ENCODE measurements at regions not wholly inside any gene's neighbourhood (a gene's known extent, or its start where the extent isn't known, plus 50 kb on each side); places are given as distances from the start of the nearest gene placed in this dataset.
A peak's percentile ranks its signal among the peaks of the same experiment; 100 is the strongest.

DNA sequence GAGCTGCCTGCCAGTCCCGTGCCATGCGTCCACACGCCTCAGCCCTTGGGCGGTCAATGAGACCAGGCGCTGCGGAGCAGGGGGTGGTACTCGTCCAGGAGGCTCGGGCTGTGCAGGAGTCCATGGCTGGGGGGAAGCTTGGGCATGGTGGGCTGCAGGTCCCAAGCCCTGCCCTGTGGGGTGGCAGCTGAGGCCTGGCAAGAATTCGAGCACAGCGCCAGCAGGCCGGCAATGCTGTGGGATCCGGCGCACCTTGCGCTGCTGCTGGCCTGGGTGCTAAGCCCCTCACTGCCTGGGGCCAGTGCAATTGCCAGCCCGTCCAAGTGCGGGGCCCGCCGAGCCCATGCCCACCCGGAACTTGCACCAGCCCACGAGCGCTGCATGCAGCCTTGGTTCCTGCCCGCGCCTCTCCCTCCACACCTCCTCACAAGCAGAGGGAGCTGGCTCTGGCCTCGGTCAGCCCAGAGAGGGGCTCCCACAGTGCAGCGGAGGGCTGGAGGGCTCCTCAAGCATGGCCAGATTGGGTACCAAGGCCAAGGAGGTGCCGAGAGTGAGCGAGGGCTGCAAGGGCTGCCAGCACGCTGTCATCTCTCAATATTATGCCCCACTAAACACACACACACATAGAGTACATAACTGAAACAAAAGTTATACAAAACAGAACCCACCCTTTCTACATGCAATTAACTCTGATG is 307.7 kb downstream of the LMO4 start:
- DNase-seq: no peak

DNA sequence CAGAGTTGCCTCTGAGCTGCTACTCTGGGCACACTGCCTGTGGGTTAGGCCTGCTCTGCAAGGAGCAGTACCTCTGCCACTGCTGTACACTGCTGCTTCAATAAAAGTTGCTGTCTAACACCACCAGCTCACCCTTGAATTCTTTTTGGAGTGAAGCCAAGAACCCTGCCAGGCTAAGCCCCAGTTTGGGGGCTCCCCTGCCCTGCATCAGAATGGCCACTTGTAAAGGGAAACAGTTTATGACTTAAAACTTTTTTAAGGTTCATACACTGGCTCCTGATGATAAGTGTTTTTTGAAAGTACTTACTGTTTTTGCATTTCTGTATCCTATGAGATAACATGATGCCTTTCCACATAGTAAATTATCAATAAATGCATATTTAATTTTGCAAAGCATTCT is 310.0 kb downstream of the LMO4 start:
- DNase-seq: no peak

DNA sequence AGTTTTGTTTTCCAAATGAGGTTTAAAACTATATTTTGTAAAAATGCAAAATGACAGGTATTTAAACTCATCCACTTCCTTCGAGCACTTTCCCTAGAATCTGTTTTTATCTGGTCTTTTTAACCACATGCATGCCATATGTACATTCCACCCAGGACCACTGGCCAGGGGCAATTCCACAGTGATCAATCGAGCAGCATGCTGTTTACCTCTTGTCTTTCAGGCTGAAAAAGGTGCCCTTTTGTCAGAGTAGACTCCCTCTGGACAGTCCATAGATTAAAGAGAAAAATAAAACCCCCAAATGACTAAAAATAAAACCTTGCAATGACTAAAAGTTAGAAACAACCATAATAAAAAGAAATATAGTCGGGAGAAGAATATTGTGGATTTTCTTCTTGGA is 313.3 kb downstream of the LMO4 start:
- DNase-seq: no peak

DNA sequence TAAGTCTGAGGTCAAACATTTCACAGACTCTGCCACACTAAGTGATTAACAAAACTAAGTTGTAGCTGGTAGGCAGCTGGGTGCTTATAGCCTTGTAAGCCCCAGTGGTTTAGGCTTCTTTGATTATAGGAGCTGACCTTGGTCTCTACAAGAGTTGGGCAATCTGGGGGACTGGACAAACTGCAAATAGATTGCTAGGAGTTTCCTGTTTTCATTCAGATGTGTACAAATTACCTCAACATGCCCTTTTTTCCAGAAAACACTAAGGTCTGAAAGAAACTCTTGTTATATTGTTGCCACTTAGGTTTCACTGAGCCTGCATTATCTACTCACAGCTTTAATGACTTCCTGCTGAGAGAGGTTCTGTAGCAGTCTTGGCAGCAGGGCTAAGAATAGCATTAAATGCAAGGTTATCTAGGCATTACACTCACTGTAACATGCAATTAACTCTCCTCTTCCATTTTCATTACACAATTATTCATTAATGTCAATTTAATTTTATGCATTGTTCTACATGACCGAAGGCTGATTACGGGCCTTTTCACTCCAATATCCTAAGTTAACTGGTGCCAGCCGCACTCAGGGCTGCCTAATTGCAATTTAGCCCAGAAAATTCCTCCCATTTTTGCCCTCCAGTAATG is 314.0 kb downstream of the LMO4 start:
- DNase-seq: peak; percentile 37

DNA sequence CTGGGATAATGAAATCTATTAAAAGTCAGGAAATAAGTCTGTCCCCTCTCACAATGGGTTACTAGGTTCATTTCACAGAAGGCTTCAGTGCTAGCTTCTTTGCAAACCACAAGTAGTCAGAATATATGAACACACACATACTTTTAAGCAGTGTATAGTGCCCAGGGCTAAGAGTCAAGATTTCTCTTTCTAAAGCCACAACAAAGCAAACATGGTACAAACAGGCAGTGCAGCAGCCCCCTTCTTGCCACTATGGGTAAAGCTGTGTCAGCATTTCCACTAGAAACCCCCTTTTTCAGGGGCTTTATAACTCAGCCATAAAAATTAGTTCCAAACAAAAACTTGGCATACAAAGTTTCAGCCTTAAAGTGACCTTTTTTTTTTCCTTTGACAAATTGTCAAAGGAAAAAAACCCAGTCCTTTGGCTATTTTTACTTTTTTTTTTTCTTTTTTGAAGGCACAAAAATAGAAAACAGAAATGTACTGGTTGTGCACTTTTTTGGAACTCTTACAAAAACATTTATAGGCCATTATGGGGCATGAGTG is 315.4 kb downstream of the LMO4 start:
- DNase-seq: no peak

DNA sequence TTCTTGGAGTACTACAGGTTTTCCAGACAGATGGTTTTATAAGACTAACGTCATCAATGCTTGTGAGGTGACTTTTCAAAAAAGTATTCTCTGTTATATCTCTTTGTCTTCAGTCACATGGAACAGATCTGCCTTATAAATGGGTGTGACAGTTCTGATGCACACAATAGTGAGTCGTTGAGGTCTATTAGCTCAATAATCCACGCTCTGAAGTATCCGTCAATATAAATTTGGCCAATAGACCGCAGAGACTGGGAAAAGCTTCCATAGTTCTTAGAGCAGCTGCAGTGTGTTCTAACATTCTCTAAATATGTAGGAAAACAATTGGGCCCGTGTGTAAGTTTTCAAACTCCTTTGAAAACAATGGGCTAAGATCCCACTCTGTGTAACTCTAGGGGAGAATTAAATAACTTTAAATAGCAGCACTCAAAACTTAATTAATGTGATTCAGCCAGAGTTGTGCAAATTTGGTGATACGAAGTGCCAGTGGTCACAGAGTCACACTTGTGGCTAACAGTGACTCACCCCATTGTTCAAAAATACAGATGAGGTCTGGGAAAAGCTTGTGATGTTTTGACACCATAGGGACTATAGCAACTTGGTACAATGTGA is 316.0 kb downstream of the LMO4 start:
- DNase-seq: peak; percentile 3

DNA sequence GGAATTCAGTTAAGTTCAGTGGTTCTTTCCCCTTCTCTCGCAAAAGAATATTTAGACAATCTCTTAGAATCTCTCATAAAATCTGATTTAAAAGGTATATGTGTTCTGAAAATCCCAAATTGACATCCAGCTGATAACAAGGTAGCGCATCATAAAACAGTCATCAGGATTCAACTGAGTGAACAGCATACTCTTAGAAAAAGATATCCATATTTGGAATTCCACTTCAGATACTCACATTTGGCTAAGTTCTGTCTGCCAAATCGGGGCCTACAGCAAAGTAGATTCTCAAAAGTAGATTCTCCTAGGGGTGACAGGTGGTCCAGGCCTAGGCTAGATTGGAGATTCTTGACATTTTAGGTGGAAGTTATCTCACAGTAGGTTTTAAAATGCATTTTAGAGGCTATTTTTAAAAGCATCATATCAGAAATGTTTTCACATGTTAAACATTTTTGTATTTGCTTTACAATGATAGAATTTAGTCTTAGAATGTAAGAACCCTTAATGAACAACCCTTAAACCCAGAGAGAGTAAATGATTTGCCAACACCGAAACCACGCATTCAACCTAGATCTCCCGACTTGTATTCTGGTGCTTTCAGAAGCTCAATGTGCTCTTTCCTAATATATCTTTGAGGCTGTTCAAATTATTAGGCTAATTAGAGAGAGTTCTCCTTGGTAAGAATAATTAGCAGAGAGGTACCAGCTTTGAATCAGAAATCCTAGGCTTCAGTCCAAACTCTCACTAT is 318.9 kb downstream of the LMO4 start:
- no peak for DNase-seq

DNA sequence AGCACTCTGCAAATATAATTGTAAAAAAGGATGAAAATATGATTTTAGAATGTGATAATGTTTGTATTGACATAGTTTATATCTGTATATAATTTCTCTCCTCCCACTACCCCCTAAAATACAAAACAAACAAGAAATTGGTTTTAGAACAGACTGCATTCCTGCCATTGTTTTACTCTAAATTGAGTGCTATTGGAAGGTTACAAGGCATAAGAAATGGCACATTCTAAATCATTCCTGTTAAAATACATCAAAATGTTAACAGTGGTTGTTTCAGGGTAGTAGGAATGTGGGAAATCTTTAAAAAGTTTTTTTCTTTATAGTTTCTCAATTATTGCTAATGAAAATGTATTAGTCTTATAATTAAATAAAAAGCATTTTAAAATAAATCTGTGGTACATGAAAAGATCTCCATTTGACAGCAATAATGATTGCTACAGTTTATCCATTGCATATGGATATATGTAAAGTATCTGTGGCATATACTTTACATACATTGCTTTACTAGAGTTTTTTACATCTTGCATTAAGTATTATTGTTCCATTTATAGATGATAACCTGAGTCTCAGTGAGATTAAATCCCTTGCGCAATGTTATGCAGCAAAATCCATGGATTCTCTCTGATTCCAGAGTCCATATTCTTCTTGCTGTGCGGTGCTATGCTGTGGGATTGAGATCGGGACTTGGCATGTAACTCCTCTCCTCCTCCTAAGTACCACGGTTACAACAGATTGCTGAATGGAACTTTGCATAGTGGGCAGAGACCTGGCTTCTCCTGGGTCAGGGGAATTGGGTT is 319.8 kb downstream of the LMO4 start:
- no peak for DNase-seq

DNA sequence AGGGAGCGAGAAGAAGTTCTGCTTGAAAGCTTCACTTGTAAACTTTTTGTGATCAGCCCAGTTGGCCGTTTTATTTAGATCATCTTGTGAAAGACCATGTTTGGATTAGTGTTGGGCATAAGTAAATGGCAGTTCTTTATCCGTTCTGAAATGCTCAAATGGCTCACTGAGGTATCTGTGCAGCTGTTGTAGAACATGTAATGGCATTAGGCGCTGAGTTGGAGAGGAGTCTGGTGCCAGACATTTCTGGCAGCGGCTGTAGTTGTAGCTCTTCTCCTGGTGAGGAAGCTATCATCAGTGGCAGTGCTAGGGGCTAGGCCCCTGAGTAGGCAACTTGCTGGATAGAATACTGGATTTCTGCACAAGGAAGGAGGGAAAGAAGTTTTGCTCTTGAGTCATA is 321.6 kb downstream of the LMO4 start:
- DNase-seq: no peak

DNA sequence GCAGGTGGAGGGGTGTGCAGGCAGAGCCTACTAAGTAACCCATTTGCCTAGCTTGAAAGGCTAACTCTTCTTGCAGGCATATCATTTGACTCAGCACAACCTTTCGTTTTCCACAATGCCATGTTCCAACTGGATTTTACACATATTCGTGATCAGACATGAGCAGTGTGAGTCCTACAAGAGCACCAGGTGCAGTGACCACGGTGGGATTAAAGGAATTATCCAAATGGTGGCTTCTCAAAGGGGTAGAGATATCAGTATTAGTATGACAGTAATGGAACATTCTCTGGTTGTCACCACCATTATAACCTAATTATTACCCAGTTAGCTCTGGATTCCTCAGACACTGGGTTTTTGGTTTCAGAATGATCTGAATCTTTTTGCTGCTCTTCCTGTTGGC is 323.5 kb downstream of the LMO4 start:
- no peak for DNase-seq

DNA sequence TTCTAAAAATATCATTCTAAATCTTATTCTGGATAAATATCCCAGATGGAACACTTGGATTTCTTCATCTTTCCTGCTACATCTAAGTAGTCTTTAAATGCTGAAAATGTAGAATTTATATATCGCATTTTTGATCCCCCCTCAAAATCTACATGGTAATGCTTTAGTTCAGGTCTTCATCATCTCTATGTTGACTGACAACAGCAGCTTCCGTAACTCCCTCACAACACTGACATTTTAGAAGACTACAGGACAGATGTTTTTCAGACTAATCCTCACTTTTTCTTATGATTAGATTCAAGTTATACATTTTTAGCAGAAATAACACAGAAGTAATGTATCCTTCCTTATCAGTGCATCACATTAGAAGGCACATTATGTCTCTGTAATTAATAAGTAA is 336.5 kb downstream of the LMO4 start:
- no peak for DNase-seq

DNA sequence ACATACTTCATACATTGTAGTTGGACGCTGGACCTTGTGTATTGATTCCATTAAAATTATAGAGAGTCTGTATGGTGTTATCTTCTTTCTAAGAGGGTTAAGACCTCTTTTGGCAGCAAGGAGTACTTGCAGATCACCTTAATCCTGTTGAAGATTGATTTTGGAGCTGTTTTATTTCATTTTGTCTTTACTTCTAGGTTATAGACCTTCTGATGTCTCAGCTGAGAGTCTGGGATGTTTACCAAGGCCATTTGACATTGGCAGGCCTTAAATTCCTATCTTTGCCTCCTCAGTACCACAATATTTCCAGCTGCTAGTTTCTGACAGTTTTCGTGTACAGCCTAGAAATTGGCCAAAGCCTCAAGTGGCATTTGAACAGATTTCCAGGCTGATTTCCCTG is 338.0 kb downstream of the LMO4 start:
- no peak for DNase-seq

DNA sequence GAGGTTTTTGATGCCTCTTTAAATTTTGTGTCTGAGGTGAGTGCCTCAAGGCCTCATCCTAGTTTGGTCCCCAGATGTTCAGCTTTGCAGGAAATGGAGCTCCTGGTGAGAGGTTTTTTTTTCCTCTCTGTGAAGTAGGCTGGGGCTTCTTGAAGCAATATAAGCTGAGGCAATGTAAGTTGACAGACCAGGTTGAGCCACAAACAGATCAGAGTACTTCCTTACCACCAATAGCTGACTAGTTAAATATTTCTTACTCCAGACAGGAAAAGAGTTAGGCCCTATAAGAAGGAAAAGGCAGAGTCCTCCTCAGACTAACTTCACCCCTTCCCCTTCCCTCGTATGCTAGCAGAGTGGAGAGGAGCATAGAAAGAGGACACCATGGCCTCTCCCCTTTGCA is 341.0 kb downstream of the LMO4 start:
- no peak for DNase-seq

DNA sequence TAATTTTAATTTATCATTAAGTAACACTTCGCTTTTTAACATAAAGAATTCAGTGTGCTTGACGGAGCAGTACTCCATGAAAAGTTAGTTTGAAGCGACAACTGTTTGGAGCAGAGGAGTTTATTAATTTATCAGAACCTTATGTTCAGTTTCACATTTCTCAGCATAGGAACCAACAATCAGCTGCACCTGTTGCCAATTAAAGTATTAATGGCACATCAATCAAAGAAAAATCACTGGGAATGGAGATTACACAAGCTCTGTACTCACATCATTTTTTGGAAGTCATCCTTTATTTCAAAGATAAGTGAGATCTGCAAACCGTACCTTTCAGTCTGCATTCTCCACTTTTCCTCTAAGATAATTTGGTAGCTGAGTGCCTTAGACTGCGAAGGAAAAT is 344.6 kb downstream of the LMO4 start:
- DNase-seq: no peak

DNA sequence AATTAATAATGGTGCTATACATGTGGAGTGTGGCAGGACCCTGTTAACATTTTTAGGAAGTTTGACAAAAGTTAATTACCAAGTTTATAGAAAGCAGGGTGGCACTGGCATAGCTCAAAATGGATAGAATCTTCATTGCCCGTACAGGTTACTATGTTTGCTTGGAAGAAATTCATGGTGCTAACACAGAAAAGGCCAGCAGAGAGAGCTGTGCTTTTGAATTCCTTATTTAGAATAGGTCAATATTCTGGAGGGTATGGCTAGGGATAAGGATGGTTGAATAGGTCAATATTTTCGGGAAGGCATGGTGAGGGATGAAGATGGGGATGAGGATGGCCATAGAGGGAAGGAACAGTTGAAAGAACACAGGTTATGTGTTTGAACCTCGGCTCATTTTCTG is 345.1 kb downstream of the LMO4 start:
- DNase-seq: peak; percentile 16

DNA sequence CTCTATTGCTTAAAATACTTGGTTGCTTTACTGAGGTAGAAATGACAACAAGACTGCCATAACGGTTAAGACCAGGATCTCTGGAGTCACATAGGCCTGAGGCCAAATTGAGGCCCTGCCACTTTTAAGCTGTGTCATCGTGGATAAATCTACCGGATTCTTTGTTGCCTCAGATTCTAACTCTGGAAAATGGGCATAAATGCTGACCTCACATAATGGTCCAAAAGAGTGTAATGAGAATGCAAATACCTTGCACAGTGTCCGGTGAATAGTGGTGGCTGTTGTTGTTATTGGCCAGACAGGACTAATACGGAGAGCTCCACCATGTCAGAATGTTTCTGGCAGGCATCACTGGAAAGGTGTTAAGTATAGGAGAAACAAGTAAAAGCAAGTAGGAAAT is 346.1 kb downstream of the LMO4 start:
- DNase-seq: no peak

DNA sequence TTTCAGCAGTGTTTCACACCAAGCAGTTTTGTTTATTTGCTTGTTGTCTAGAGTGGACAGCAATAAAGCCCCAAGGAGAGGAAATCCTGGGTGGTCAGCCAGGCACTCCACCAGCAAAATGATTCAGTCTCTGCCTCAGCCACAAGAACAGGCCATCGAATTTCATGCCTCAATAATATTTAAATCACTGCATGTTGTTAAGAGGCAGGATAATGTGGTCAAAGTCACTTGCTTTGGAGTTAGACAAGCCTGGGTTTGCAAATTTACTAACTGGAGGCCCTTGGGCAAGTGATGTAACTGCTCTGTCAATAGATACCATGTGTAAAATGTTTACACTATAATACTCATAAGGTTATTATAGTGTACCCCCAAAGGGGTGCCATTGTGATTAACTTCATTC is 349.6 kb downstream of the LMO4 start:
- no peak for DNase-seq

DNA sequence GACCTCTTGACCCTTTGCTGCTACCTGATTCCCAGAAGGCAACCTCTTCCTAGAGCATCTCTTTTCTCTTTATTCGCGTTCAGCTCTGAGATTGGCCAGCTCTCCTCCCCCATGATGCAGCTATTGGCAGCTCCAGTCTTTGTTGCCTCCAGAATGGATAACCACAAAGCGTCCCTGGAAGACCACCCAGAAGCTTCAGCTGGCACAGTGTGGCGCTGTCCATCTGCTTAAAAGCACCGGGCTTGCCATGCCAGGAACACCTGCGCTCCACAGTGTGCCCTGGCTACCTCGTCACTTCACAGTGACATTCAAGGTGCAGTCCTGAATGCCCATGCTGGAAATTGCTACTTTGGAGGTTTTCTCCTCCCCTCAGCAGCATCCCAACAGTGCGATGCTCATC is 353.9 kb downstream of the LMO4 start:
- DNase-seq: no peak

DNA sequence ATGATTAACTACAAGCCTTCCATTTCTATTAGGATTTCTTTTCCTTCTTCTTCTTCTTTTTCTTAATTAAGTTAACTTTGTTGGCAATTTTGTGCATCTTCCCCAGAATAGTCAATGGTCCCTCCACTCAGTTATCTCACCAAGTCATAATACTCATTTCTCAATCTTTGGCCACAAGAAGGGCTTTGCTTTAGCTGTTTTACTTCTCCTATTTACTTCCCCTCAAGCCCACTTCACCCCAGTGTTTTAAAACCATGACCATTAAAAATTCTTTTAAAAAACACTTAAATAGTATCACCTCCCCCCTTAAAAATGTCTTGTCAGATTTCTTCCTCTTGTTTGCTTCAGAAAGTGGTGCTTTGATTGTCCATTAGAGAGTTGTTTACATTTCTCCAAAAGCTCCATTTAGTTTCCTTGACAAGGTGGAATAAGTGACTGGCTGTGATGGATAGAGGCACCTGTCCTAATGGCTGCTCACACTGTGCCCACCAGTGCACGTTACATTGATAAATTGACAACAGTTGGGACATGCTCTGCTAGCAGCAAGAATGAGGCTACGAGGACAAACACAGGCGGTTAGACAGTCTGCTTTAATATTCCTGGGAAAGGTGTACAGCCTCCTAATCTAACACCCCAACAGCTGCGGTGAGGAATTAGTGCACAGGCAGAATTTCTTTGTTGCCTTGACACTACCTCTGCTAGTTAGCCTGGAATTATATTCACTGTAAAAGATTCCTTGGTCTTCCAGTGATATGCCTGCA is 354.7 kb downstream of the LMO4 start:
- DNase-seq: peak; percentile 27

DNA sequence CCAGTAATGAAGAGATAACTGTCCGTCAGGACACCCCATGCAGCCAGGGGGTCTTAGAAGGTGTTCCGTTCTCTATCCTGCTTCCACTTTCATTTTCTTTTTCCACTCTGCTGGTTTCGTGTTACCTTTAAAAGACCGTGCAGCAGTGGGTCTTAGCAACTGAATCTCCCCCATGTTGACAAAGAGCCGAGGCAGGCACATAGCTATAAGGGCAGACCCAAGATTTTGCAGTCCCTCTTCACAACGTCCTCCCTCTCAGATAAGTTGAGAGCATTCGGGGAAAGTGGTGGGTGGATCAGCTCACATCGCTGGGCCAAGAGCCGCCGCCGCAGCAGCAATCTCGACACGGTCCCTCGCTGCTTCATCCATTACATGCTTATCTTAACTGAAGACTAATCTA is 355.5 kb downstream of the LMO4 start:
- no peak for DNase-seq

DNA sequence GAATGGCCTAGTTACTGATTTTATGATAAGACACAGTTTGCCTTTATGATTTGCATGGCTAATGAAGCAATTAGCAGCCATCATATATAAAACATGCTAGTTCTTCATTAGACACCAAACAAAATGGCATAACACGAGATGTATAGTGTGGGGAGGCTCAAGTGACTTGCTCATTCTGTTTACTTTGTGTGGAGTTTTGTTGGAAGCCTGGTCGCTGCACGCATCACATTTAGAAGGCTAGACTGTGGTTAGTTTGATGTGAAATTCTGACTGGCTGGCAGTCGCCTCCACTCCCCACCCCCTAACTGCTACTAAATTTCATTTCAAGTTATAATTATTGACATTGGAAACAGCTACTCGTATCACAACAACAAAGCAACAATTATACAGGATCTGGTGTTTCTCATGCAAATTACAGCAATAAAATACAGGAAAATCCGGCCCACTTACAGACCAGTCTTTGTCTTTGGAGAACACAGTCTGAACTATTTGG is 356.1 kb downstream of the LMO4 start:
- no peak for DNase-seq

Measured in OCI-M1 (cell line).